BE2C (cell line): ENCODE measurements at regions not wholly inside any gene's neighbourhood (a gene's known extent, or its start where the extent isn't known, plus 50 kb on each side); places are given as distances from the start of the nearest gene placed in this dataset.

Experiments
- DNase-seq: peaks from one replicate; pipeline ENCODE4 v3.0.0-alpha.2; 2020
- H3K27me3 ChIP-seq: fragments of 250-450 bp; sonication (Bioruptor Pico); 2 replicates; pipeline ENCODE4 v1.5.1; 2020; ENCODE audit warnings: mild to moderate bottlenecking
- H3K36me3 ChIP-seq: fragments of 250-450 bp; sonication (Bioruptor Pico); 2 replicates; pipeline ENCODE4 v1.5.1; 2020; ENCODE audit warnings: mild to moderate bottlenecking
- H3K4me1 ChIP-seq: fragments of 250-450 bp; sonication (Bioruptor Pico); 2 replicates; pipeline ENCODE4 v1.5.1; 2020
- H3K4me3 ChIP-seq: 2 replicates; pipeline ENCODE4 v1.5.1; 2011; ENCODE audit warnings: low read depth, low read length
- H3K9me3 ChIP-seq: fragments of 250-450 bp; sonication (Bioruptor Pico); 2 replicates; pipeline ENCODE4 v1.5.1; 2020
- TF ChIP-seq, protein P1 (sequence below): IDR thresholded peaks from 2 replicates; pipeline ENCODE4 v1.5.1; 2012; ENCODE audit warnings: mild to moderate bottlenecking, low read depth, low read length

DNA sequence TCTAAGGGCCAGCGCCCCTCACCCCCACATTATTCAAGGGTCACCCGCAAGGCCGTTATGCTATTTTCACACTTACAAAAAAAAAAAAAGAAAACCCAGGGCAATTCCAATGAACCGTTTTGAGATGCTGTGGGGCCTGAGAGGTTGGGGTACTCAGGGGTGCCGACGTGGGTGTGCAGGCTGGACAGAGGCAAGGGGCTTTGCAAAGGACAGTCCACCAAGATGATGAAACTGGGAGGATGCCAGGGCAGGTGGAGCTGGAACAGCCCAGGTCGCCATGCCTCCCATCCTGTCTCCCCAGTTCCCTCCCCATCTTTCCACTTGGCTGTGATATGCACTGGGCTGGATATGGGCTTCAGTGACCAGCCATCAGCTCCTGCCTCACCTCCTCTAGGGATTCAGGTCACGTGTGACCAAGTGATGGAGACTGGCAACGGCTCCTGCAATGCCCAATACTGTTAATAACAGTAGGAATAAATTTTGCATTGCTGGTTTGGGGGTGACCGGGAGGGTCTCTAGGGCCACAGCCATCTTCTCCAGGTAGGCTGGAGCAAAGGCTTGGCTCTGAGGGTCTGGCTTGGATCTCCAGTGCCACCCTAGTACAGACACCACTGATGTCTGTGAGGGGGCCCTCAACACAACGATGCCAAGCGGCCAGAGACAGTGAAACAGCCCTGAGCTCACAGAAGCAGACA, 151.3 kb upstream of the TNRC6C start:
- Histone ChIP-seq H3K27me3 (no peaks in the 10 kb centered on the region), H3K9me3 (no peaks in the 10 kb centered on the region), H3K4me1 (peaks cover 9% of the 10 kb centered on the region), H3K4me3 (no peak overlapping the region), H3K36me3 (no peaks in the 10 kb centered on the region)
- no peak for DNase-seq
- TF ChIP-seq, protein P1, sequence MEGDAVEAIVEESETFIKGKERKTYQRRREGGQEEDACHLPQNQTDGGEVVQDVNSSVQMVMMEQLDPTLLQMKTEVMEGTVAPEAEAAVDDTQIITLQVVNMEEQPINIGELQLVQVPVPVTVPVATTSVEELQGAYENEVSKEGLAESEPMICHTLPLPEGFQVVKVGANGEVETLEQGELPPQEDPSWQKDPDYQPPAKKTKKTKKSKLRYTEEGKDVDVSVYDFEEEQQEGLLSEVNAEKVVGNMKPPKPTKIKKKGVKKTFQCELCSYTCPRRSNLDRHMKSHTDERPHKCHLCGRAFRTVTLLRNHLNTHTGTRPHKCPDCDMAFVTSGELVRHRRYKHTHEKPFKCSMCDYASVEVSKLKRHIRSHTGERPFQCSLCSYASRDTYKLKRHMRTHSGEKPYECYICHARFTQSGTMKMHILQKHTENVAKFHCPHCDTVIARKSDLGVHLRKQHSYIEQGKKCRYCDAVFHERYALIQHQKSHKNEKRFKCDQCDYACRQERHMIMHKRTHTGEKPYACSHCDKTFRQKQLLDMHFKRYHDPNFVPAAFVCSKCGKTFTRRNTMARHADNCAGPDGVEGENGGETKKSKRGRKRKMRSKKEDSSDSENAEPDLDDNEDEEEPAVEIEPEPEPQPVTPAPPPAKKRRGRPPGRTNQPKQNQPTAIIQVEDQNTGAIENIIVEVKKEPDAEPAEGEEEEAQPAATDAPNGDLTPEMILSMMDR = no peak

DNA sequence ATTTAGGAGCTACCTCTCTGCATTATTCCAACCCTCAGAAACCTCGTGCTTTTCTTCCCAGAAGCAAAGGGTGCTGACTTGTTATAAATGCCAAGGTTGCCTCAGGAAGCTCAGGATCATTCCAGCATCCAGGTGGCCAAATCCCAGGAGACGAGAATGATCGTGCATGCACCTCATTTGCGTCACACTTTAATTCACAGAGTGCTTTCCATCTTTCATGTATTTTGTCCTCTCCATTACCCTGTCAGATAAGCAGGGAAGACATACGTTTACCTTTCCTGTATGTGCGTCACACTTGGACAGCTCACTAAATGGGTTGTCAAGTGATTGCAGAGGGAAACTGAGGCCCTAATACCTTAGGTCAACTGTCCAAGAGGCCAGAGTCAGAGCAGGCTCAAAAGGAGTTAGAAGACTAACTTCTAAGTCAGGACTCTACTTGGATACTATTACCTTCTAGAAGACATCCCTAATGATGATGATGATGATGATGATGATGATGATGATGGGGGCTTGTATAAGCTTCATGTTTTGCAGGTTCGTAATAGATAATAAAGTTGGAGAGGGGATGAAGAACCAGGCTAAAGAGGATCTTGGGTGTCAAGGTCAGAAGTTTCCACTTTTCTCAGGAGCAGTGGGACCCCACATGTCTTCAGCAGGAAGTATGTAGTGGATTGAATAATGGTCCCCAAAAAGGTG, 150.6 kb upstream of the TNRC6C start:
- TF ChIP-seq, protein P1 = no peak
- DNase-seq = no peak
- Histone ChIP-seq H3K4me1 (peaks cover 8% of the 10 kb centered on the region), H3K4me3 (no peak overlapping the region), H3K36me3 (no peaks in the 10 kb centered on the region), H3K9me3 (no peaks in the 10 kb centered on the region), H3K27me3 (no peaks in the 10 kb centered on the region)

DNA sequence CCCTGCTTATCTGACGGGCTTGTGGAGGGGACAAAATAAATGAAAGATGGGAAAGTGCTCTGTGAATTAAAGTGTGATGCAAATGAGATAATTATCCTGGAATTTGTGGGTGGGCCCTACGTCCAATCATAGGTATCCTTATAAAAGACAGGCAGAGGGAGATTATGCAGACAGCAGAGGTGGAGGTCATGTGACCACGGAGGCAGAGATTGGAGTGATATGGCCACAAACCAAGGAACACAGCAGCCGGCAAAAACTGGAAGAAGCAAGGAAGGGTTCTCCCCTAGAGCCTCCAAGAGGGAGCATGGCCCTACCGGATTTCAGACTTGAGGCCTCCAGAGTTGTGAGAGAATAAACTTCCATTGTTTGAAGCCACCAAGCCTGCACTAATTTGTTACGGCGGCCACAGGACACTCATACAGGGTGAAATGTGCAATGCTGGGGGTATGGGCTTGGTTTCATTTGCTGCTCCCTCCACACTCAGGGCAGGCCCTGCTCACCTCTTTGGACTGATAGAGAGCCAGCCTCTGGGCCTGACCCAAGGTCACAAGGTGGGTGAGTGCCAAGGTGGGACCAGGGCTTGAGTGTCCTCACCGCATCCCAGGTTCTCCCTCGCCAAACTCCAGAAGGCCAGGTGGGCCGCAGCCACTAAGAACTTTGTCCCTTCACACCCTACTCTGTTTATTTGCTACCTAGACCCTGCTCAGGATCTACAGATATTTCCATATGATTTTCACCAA, 149.6 kb upstream of the TNRC6C start:
- no peak for DNase-seq
- Histone ChIP-seq H3K9me3 (no peaks in the 10 kb centered on the region), H3K4me3 (no peak overlapping the region), H3K4me1 (no peaks in the 10 kb centered on the region; the same call in none of the 2 replicates), H3K36me3 (no peaks in the 10 kb centered on the region), H3K27me3 (no peaks in the 10 kb centered on the region)
- TF ChIP-seq, protein P1 = no peak

DNA sequence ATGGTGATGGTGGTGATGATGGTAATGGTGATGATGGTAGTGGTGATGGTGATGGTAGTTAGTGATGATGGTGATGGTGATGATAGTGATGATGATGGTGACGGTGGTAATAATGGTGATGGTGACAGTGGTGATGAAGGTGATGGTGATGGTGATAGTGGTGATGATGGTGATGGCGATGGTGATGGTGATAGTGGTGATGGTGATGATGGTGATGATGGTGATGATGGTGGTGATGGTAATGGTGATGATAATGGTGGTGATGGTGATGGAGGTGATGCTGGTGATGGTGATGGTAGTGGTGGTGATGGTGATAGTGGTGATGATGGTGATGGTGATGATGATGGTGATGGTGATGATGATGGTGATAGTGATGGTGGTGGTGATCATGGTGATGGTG, 148.7 kb upstream of the TNRC6C start:
- Histone ChIP-seq H3K4me1 (no peaks in the 10 kb centered on the region; the same call in 1 of the 2 replicates), H3K36me3 (no peaks in the 10 kb centered on the region), H3K9me3 (no peaks in the 10 kb centered on the region), H3K27me3 (no peaks in the 10 kb centered on the region), H3K4me3 (no peak overlapping the region)
- no peak for DNase-seq
- TF ChIP-seq, protein P1 = no peak

DNA sequence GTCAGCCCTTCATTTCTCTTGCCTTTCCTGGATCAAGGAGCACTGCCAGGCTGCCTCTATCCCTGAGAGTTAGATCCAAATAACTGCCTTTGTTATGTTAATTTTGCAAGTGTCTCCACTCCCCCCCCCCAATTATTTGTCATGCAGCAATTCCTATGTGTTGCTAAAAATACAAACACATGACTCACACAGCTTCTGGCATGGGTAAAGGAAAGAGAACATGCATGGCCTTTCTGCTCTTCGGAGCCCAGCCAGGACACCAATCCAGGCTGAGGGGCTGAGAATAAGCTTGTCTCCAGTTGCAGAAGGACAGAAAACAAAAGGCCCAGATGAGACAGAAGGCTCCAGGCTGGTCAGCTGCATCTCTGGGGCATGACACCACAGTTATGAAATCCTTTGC, 148.0 kb upstream of the TNRC6C start:
- Histone ChIP-seq H3K4me3 (no peak overlapping the region), H3K36me3 (no peaks in the 10 kb centered on the region), H3K27me3 (no peaks in the 10 kb centered on the region), H3K4me1 (no peaks in the 10 kb centered on the region; the same call in 1 of the 2 replicates), H3K9me3 (no peaks in the 10 kb centered on the region)
- no peak for DNase-seq
- TF ChIP-seq, protein P1 = no peak
